HEK293T (cell line): ENCODE measurements at regions not wholly inside any gene's neighbourhood (a gene's known extent, or its start where the extent isn't known, plus 50 kb on each side); places are given as distances from the start of the nearest gene placed in this dataset.

Source experiments
- BHLHE40 ChIP-seq: fragments of 450-650 bp; IDR thresholded peaks from 2 replicates; pipeline ENCODE4 v1.6.1; 2016; ENCODE audit warnings: mild to moderate bottlenecking, moderate library complexity, borderline replicate concordance
- ELF4 ChIP-seq: fragments of 450-650 bp; IDR thresholded peaks from 2 replicates; pipeline ENCODE4 v1.6.1; 2017; ENCODE audit warnings: antibody characterized with exemption
- FOXA1 ChIP-seq: fragments of 450-650 bp; IDR thresholded peaks from 2 replicates; pipeline ENCODE4 v1.6.1; 2016; ENCODE audit warnings: mild to moderate bottlenecking
- FOXK2 ChIP-seq: fragments of 450-650 bp; IDR thresholded peaks from 2 replicates; pipeline ENCODE4 v1.6.1; 2016; ENCODE audit warnings: mild to moderate bottlenecking
- TARDBP ChIP-seq: fragments of 450-650 bp; IDR thresholded peaks from 2 replicates; pipeline ENCODE4 v1.6.1; 2016
- ZNF384 ChIP-seq: fragments of 450-650 bp; IDR thresholded peaks from 2 replicates; pipeline ENCODE4 v1.6.1; 2016

- TF ChIP-seq FOXA1 (no peak), FOXK2 (no peak), BHLHE40 (no peak), ELF4 (no peak), TARDBP (no peak), ZNF384 (no peak)
Observed at GRCh38 chr13:111436446-111436845, 116.0 kb downstream of the TEX29 start.
